NCI-H446 treated with DMSO at 0.1 percent for 48 hours (cell line): ENCODE measurements at regions not wholly inside any gene's neighbourhood (a gene's known extent, or its start where the extent isn't known, plus 50 kb on each side); places are given as distances from the start of the nearest gene placed in this dataset.
"Not testable (repeated sequence)": the region's sequence is repeated elsewhere in the genome, so short reads cannot be mapped to it uniquely, and the experiment has no call there.

Source experiments
- DNase-seq: peaks from one replicate; lab custom pipeline; 2025; lab: John Stamatoyannopoulos, UW

- peak; percentile 81 for DNase-seq
Observed at GRCh38 chr12:59149995-59150642, 229.8 kb upstream of the LRIG3 start.

GRCh38 chr12:59147791-59148190, 227.5 kb upstream of the LRIG3 start:
- no peak for DNase-seq

GRCh38 chr12:59142183-59142790, 222.0 kb upstream of the LRIG3 start:
- peak; percentile 74 for DNase-seq

GRCh38 chr12:59134750-59135149, 214.4 kb upstream of the LRIG3 start:
- DNase-seq: no peak

GRCh38 chr12:59131462-59131861, 211.2 kb upstream of the LRIG3 start:
- DNase-seq: no peak

GRCh38 chr12:59122784-59123183, 202.5 kb upstream of the LRIG3 start:
- DNase-seq: no peak

- DNase-seq: no peak
Observed at GRCh38 chr12:59121451-59121850, 201.1 kb upstream of the LRIG3 start.

GRCh38 chr12:59119676-59120075, 199.4 kb upstream of the LRIG3 start:
- DNase-seq: no peak

- no peak for DNase-seq
Observed at GRCh38 chr12:59118356-59118755, 198.1 kb upstream of the LRIG3 start.

GRCh38 chr12:59115995-59116394, 195.7 kb upstream of the LRIG3 start:
- no peak for DNase-seq

- no peak for DNase-seq
Observed at GRCh38 chr12:59115526-59115925, 195.2 kb upstream of the LRIG3 start.

GRCh38 chr12:59113831-59114615, 193.7 kb upstream of the LRIG3 start:
- peak; percentile 78 for DNase-seq

- DNase-seq: no peak
Observed at GRCh38 chr12:59111851-59112250, 191.5 kb upstream of the LRIG3 start.

- not testable (repeated sequence) for DNase-seq
Observed at GRCh38 chr12:59108516-59108915, 188.2 kb upstream of the LRIG3 start.

- DNase-seq: no peak
Observed at GRCh38 chr12:59100585-59100984, 180.3 kb upstream of the LRIG3 start.

- DNase-seq: no peak
Observed at GRCh38 chr12:59097876-59098275, 177.6 kb upstream of the LRIG3 start.

- no peak for DNase-seq
Observed at GRCh38 chr12:59096246-59096645, 175.9 kb upstream of the LRIG3 start.

GRCh38 chr12:59093073-59093772, 172.9 kb upstream of the LRIG3 start:
- no peak for DNase-seq

GRCh38 chr12:59088673-59089072, 168.4 kb upstream of the LRIG3 start:
- no peak for DNase-seq

GRCh38 chr12:59087691-59088090, 167.4 kb upstream of the LRIG3 start:
- no peak for DNase-seq

GRCh38 chr12:59087077-59087673, 166.9 kb upstream of the LRIG3 start:
- no peak for DNase-seq

GRCh38 chr12:59086126-59086525, 165.8 kb upstream of the LRIG3 start:
- DNase-seq: no peak
